T47D (cell line): ENCODE measurements at regions not wholly inside any gene's neighbourhood (a gene's known extent, or its start where the extent isn't known, plus 50 kb on each side); places are given as distances from the start of the nearest gene placed in this dataset.

ENCODE experiments used
- DNase-seq, 2 experiments: peaks; one replicate each; pipeline versions ENCODE4 v3.0.0 to v3.0.0-alpha.2; 2011 to 2012; ENCODE audit warnings: low read depth in 1 of 2, low spot score in 1 of 2
- JUND ChIP-seq: IDR thresholded peaks from 2 replicates; pipeline ENCODE4 v1.6.1; 2012; ENCODE audit warnings: low read depth
- in situ Hi-C: cut with HindIII; loops from 2 replicates; pipeline ENCODE4 v1.10.0; 2016; ENCODE audit warnings: low sequenced_read_pairs, low pct_unique_long_range_greater_than_20kb

- in situ Hi-C loops: no loop called here
- no peak for TF ChIP-seq JUND
- DNase-seq: no peak
Observed at GRCh38 chr18:75137346-75137877, 71.5 kb downstream of the PTGR3 start.

GRCh38 chr18:75135158-75135725, 73.7 kb downstream of the PTGR3 start:
- no peak for DNase-seq
- TF ChIP-seq JUND: no peak
- in situ Hi-C loops: no loop called here

GRCh38 chr18:75134611-75134975, 74.3 kb downstream of the PTGR3 start:
- in situ Hi-C loops: no loop called here
- no peak for DNase-seq
- TF ChIP-seq JUND: no peak

GRCh38 chr18:75133721-75134610, 75.0 kb downstream of the PTGR3 start:
- no peak for DNase-seq
- TF ChIP-seq JUND: no peak
- in situ Hi-C loops: no loop called here

- TF ChIP-seq JUND: no peak
- in situ Hi-C loops: no loop called here
- DNase-seq: peak in 1 of 2 experiments; percentile 40
Observed at GRCh38 chr18:75132931-75133525, 75.9 kb downstream of the PTGR3 start.

GRCh38 chr18:75132098-75132870, 76.7 kb downstream of the PTGR3 start:
- in situ Hi-C loops: no loop called here
- TF ChIP-seq JUND: no peak

GRCh38 chr18:75131381-75132000, 77.4 kb downstream of the PTGR3 start:
- no peak for DNase-seq
- in situ Hi-C loops: no loop called here
- no peak for TF ChIP-seq JUND

More at GRCh38 chr18:75132098-75132870, 76.7 kb downstream of the PTGR3 start:
- no peak for DNase-seq

GRCh38 chr18:75130591-75131328, 78.2 kb downstream of the PTGR3 start:
- in situ Hi-C loops: no loop called here
- DNase-seq: no peak

GRCh38 chr18:75129717-75130477, 79.0 kb downstream of the PTGR3 start:
- in situ Hi-C loops: no loop called here
- DNase-seq: no peak
- TF ChIP-seq JUND: no peak

More at GRCh38 chr18:75130591-75131328, 78.2 kb downstream of the PTGR3 start:
- TF ChIP-seq JUND: no peak

- in situ Hi-C loops: no loop called here
- TF ChIP-seq JUND: no peak
Observed at GRCh38 chr18:75128911-75129716, 79.8 kb downstream of the PTGR3 start.

More at GRCh38 chr18:75128911-75129716, 79.8 kb downstream of the PTGR3 start:
- no peak for DNase-seq
